Kidney (tissue), 13 donors: ENCODE measurements at regions not wholly inside any gene's neighbourhood (a gene's known extent, or its start where the extent isn't known, plus 50 kb on each side); places are given as distances from the start of the nearest gene placed in this dataset.

ENCODE experiments used
- DNase-seq, 5 donors: peaks; one replicate each; pipeline ENCODE4 v3.0.0-alpha.2; 2013 to 2020
- FAIRE-seq: peaks from 2 replicates; lab custom pipeline; 2012; peaks lifted over from hg19 to GRCh38; lab: Jason Lieb, UNC
- H3K27ac ChIP-seq, 2 donors: one replicate each; pipeline ENCODE4 v1.7.0; 2013; ENCODE audit warnings: low read depth in 2 of 2, low read length in 2 of 2, inconsistent platforms in 1 of 2
- H3K27me3 ChIP-seq: one replicate; pipeline ENCODE4 v1.7.1; 2013; ENCODE audit warnings: low read length, inconsistent platforms; ENCODE audit not compliant: control insufficient read depth, insufficient read depth
- H3K36me3 ChIP-seq, 3 donors: one replicate each; pipeline versions ENCODE4 v1.7.0 to v1.7.1; 2013; ENCODE audit warnings: low read length in 3 of 3, control low read depth in 1 of 3, inconsistent platforms in 1 of 3; ENCODE audit not compliant: insufficient read depth in 3 of 3, control insufficient read depth in 2 of 3
- H3K4me1 ChIP-seq, 3 donors: one replicate each; pipeline versions ENCODE4 v1.7.0 to v1.7.1; 2013; ENCODE audit warnings: low read length in 3 of 3, inconsistent platforms in 1 of 3, low read depth in 1 of 3; ENCODE audit not compliant: control insufficient read depth in 2 of 3, insufficient read depth in 2 of 3
- H3K4me3 ChIP-seq, 3 donors: one replicate each; pipeline versions ENCODE4 v1.7.0 to v1.8.1; 2013; ENCODE audit warnings: low read length in 3 of 3, control low read depth in 1 of 3, inconsistent platforms in 1 of 3
- H3K9ac ChIP-seq, 3 donors: one replicate each; pipeline versions ENCODE4 v1.7.0 to v1.7.1; 2013; ENCODE audit warnings: low read length in 3 of 3, control low read depth in 1 of 3, inconsistent platforms in 1 of 3
- H3K9me3 ChIP-seq, 3 donors: one replicate each; pipeline versions ENCODE4 v1.7.0 to v1.7.1; 2013; ENCODE audit warnings: low read length in 3 of 3, control low read depth in 1 of 3, inconsistent platforms in 1 of 3; ENCODE audit not compliant: control insufficient read depth in 2 of 3, insufficient read depth in 1 of 3
- intact Hi-C: fragments of 100-400 bp; cut with DNase I; formaldehyde crosslinking; loops from one replicate; pipeline ENCODE4 v1.11.1; 2022
- TF ChIP-seq, protein P1 (sequence below): IDR thresholded peaks from 3 replicates; pipeline ENCODE4 v1.5.1; 2012; ENCODE audit warnings: mild to moderate bottlenecking, moderate library complexity, borderline replicate concordance; ENCODE audit not compliant: insufficient read depth; ENCODE audit errors: extremely low read depth
- donor health status: control.
- donor health status: control.
- donor health status: control.
- donor health status: control.
- donor health status: control.
- donor health status: DM: yes; HTN: yes; CAD: no.
- donor health status: Normal renal cell carcinoma (clear cell type).

DNA sequence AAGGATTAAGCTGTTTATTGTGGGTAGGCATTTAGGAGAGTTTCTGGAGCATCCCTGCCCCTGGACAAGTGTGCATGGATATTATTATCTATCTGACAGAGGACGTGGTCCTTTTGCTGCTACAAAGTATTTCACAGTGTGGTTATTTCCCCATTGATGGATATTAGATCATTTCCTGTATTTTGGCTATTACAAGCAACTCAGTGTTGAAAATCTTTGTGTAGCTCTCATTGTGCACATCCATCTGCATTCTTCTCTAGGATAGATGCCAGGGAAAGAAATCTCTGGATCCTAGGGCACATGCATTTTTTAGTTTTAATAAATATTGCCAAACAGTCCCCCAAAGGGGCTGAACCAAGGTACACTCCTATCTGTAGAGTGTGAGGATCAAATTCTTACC lies 154.3 kb upstream of the SRRM4 start:
- FAIRE-seq (no peak), DNase-seq (no peak)
- intact Hi-C loops = no loop called here
- Histone ChIP-seq H3K9me3 (no peaks in the 10 kb centered on the region), H3K27ac (no peak overlapping the region), H3K9ac (no peak overlapping the region), H3K4me1 (no peaks in the 10 kb centered on the region), H3K27me3 (no peaks in the 10 kb centered on the region), H3K36me3 (no peaks in the 10 kb centered on the region), H3K4me3 (no peak overlapping the region)
- TF ChIP-seq, protein P1, sequence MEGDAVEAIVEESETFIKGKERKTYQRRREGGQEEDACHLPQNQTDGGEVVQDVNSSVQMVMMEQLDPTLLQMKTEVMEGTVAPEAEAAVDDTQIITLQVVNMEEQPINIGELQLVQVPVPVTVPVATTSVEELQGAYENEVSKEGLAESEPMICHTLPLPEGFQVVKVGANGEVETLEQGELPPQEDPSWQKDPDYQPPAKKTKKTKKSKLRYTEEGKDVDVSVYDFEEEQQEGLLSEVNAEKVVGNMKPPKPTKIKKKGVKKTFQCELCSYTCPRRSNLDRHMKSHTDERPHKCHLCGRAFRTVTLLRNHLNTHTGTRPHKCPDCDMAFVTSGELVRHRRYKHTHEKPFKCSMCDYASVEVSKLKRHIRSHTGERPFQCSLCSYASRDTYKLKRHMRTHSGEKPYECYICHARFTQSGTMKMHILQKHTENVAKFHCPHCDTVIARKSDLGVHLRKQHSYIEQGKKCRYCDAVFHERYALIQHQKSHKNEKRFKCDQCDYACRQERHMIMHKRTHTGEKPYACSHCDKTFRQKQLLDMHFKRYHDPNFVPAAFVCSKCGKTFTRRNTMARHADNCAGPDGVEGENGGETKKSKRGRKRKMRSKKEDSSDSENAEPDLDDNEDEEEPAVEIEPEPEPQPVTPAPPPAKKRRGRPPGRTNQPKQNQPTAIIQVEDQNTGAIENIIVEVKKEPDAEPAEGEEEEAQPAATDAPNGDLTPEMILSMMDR = no peak

DNA sequence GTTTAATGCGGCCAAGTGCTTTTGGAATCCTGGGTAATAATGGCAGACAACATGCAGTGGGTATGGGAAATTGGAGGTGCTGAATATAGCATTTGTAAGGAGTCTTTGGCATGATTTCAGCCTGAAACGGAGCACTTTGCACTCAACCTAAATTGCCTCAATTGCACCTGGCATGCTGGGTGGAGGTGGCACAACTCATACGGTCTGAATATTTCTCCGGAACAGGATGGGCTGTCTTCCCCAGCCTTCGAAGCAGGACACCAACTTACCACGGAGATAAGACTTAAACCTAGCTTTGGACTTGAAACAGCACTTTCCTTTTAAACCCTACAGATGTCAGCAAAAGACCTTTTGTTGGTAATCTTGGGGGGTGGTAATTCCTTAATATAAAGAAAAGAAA lies 153.7 kb upstream of the SRRM4 start:
- FAIRE-seq = no peak
- Histone ChIP-seq H3K27me3 (no peaks in the 10 kb centered on the region), H3K4me3 (no peak overlapping the region), H3K36me3 (no peaks in the 10 kb centered on the region), H3K9ac (no peak overlapping the region), H3K27ac (no peak overlapping the region), H3K9me3 (no peaks in the 10 kb centered on the region), H3K4me1 (no peaks in the 10 kb centered on the region)
- TF ChIP-seq, protein P1 = no peak
- no peak for DNase-seq
- intact Hi-C loops = no loop called here

DNA sequence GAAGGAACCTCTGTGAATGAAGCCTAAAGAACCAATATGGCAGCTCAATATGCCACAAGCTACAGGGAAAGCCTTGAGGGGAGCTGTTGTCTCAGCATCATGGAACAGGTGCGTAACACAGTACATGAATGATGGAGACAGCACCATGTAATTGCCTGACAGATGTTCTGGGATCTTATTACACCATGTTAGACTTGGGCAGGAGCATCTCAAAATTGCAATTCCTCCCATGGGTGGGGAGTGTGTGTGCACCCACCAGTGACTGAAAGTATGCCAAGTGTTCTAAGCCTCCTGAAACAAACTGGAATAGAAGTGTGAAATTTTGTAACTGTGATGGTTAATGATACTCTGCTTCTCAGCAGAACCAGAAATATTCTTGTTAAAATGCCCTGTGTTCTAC lies 151.0 kb upstream of the SRRM4 start:
- no peak for DNase-seq
- TF ChIP-seq, protein P1 = no peak
- H3K27me3 ChIP-seq = no peaks in the 10 kb centered on the region
- no peak overlapping the region for H3K4me3 ChIP-seq
- H3K27ac ChIP-seq = no peak overlapping the region
- intact Hi-C loops = no loop called here
- peaks cover 0 to under 1% (median 0%) of the 10 kb centered on the region in 3 donors for H3K9me3 ChIP-seq
- H3K36me3 ChIP-seq = no peaks in the 10 kb centered on the region
- FAIRE-seq = no peak
- H3K9ac ChIP-seq = no peak overlapping the region
- no peaks in the 10 kb centered on the region for H3K4me1 ChIP-seq

DNA sequence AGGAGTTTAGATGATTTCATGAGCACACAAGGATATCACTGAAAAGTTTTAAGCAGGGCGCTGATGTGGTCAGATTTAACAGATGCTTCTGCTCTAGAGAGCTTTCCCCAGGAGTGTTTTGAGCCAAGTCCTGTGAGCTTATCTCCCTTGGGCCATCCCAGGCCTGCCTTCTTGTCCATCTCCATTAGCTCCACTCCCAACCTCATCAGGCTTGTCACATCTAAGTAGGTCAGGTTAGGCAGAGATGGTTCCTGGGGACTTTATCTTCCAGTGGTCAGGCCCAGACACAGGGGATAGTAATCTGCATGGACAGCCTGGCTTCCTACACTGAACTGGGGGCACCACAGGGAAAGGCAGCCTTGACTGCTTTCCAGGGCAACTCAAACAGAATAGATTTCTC lies 145.4 kb upstream of the SRRM4 start:
- DNase-seq = no peak
- Histone ChIP-seq H3K9ac (no peak overlapping the region), H3K4me3 (no peak overlapping the region), H3K4me1 (no peaks in the 10 kb centered on the region), H3K36me3 (no peaks in the 10 kb centered on the region), H3K27me3 (no peaks in the 10 kb centered on the region), H3K27ac (no peak overlapping the region), H3K9me3 (peaks cover 0 to 3% (median 0%) of the 10 kb centered on the region in 3 donors)
- intact Hi-C loops = no loop called here
- FAIRE-seq = no peak
- TF ChIP-seq, protein P1 = no peak
